Loucy (cell line): ENCODE measurements at regions not wholly inside any gene's neighbourhood (a gene's known extent, or its start where the extent isn't known, plus 50 kb on each side); places are given as distances from the start of the nearest gene placed in this dataset.

Experiments
- H2AFZ ChIP-seq: fragments of 200-600 bp; sonication (generic); 2 replicates; pipeline ENCODE4 v1.6.0; 2016; ENCODE audit warnings: antibody characterized with exemption, mild to moderate bottlenecking, low read length, moderate library complexity
- H3F3A ChIP-seq: fragments of 200-600 bp; 2 replicates; pipeline ENCODE4 v1.6.0; 2016; ENCODE audit warnings: antibody characterized with exemption, low read depth, mild to moderate bottlenecking
- H3K27me3 ChIP-seq: fragments of 200-600 bp; sonication (generic); 2 replicates; pipeline ENCODE4 v1.6.1; 2014; ENCODE audit warnings: low read length, mild to moderate bottlenecking; ENCODE audit not compliant: insufficient read depth, poor library complexity, severe bottlenecking
- H3K36me3 ChIP-seq: fragments of 200-600 bp; sonication (generic); 2 replicates; pipeline ENCODE4 v1.6.1; 2016; ENCODE audit warnings: low read length; ENCODE audit not compliant: insufficient read depth
- H3K4me1 ChIP-seq: fragments of 200-600 bp; sonication (generic); 2 replicates; pipeline ENCODE4 v1.5.1; 2014; ENCODE audit warnings: low read length, mild to moderate bottlenecking; ENCODE audit not compliant: insufficient read depth, poor library complexity, severe bottlenecking
- H3K4me2 ChIP-seq: fragments of 200-600 bp; sonication (generic); 2 replicates; pipeline ENCODE4 v1.6.0; 2014; ENCODE audit warnings: antibody characterized with exemption, low read length, low read depth, mild to moderate bottlenecking; ENCODE audit not compliant: poor library complexity, severe bottlenecking
- H3K4me3 ChIP-seq: fragments of 200-600 bp; sonication (generic); 2 replicates; pipeline ENCODE4 v1.5.1; 2014; ENCODE audit warnings: low read length, mild to moderate bottlenecking, mixed read lengths; ENCODE audit not compliant: poor library complexity, severe bottlenecking
- H3K79me2 ChIP-seq: fragments of 200-600 bp; sonication (generic); 2 replicates; pipeline ENCODE4 v1.6.1; 2014; ENCODE audit warnings: low read length; ENCODE audit not compliant: insufficient read depth
- H3K9ac ChIP-seq: fragments of 200-600 bp; sonication (generic); 2 replicates; pipeline ENCODE4 v1.6.0; 2014; ENCODE audit warnings: mild to moderate bottlenecking, low read depth, low read length, moderate library complexity; ENCODE audit not compliant: poor library complexity, severe bottlenecking
- H3K9me2 ChIP-seq: fragments of 200-600 bp; sonication (generic); replicated peaks from 2 replicates; pipeline ENCODE4 v1.6.1; 2016; ENCODE audit warnings: low read depth, low read length, mixed read lengths
- H3K9me3 ChIP-seq: fragments of 200-600 bp; sonication (generic); 2 replicates; pipeline ENCODE4 v1.6.1; 2014; ENCODE audit warnings: mild to moderate bottlenecking, antibody characterized with exemption, low read length, low read depth; ENCODE audit not compliant: insufficient read depth
- H4K20me1 ChIP-seq: fragments of 200-600 bp; sonication (generic); 2 replicates; pipeline ENCODE4 v1.6.0; 2014; ENCODE audit warnings: antibody characterized with exemption, low read length, mild to moderate bottlenecking; ENCODE audit not compliant: insufficient read depth, poor library complexity, severe bottlenecking
- CTCF ChIP-seq: fragments of 200-600 bp; sonication (generic); conservative IDR thresholded peaks from 2 replicates; pipeline ENCODE4 v1.5.1; 2014; ENCODE audit warnings: mild to moderate bottlenecking, antibody characterized with exemption, low read length
- EZH2phosphoT487 ChIP-seq: fragments of 200-600 bp; IDR thresholded peaks from 2 replicates; pipeline ENCODE4 v1.6.1; 2018; ENCODE audit warnings: antibody characterized with exemption, mild to moderate bottlenecking, moderate library complexity, borderline replicate concordance

- H3K9me2 ChIP-seq, result no peaks in the 10 kb centered on the region
- no peak overlapping the region for H3K9ac ChIP-seq
- no peaks in the 10 kb centered on the region; the same call in 1 of the 2 replicates for H3K9me3 ChIP-seq
- H3K4me3 ChIP-seq, result no peak overlapping the region
- no peak for TF ChIP-seq CTCF
- no peak for TF ChIP-seq EZH2phosphoT487
- no peaks in the 10 kb centered on the region for H3K36me3 ChIP-seq
- no peaks in the 10 kb centered on the region for H3F3A ChIP-seq
- H3K4me1 ChIP-seq, result no peaks in the 10 kb centered on the region
- no peak overlapping the region for H3K4me2 ChIP-seq
- H2AFZ ChIP-seq, result no peak overlapping the region
- H3K79me2 ChIP-seq, result no peaks in the 10 kb centered on the region
- no peaks in the 10 kb centered on the region for H4K20me1 ChIP-seq
- no peaks in the 10 kb centered on the region for H3K27me3 ChIP-seq
These were observed 492.1 kb upstream of the CNTNAP5 start for GRCh38 chr2:123532994-123533393.

GRCh38 chr2:123540291-123540690 lies 484.8 kb upstream of the CNTNAP5 start:
- Histone ChIP-seq H3F3A (no peaks in the 10 kb centered on the region), H2AFZ (no peak overlapping the region), H3K9ac (no peak overlapping the region), H3K9me2 (no peaks in the 10 kb centered on the region), H3K36me3 (no peaks in the 10 kb centered on the region), H4K20me1 (no peaks in the 10 kb centered on the region), H3K79me2 (no peaks in the 10 kb centered on the region), H3K4me1 (no peaks in the 10 kb centered on the region), H3K4me2 (no peak overlapping the region), H3K9me3 (no peaks in the 10 kb centered on the region; the same call in 1 of the 2 replicates), H3K27me3 (no peaks in the 10 kb centered on the region), H3K4me3 (no peak overlapping the region)
- TF ChIP-seq EZH2phosphoT487 (no peak), CTCF (no peak)

GRCh38 chr2:123546353-123546752 lies 478.7 kb upstream of the CNTNAP5 start:
- Histone ChIP-seq H4K20me1 (no peaks in the 10 kb centered on the region), H3K4me1 (no peaks in the 10 kb centered on the region), H3K9ac (no peak overlapping the region), H3K9me3 (no peaks in the 10 kb centered on the region), H3K4me3 (no peak overlapping the region), H2AFZ (no peak overlapping the region), H3F3A (no peaks in the 10 kb centered on the region), H3K79me2 (no peaks in the 10 kb centered on the region), H3K4me2 (no peak overlapping the region), H3K9me2 (no peaks in the 10 kb centered on the region), H3K27me3 (no peaks in the 10 kb centered on the region), H3K36me3 (no peaks in the 10 kb centered on the region)
- TF ChIP-seq EZH2phosphoT487, result no peak
- no peak for TF ChIP-seq CTCF
